Neutrophil (primary cell): ENCODE measurements at regions not wholly inside any gene's neighbourhood (a gene's known extent, or its start where the extent isn't known, plus 50 kb on each side); places are given as distances from the start of the nearest gene placed in this dataset.

Experiments
- H3K27ac ChIP-seq: fragments of 200-600 bp; sonication (generic); 2 replicates; pipeline ENCODE4 v1.5.1; 2016; ENCODE audit warnings: mild to moderate bottlenecking, moderate library complexity
- H3K27me3 ChIP-seq: fragments of 200-600 bp; sonication (generic); 2 replicates; pipeline ENCODE4 v1.6.0; 2016; ENCODE audit warnings: mild to moderate bottlenecking
- H3K36me3 ChIP-seq: fragments of 200-600 bp; sonication (generic); 2 replicates; pipeline ENCODE4 v1.5.1; 2017
- H3K4me1 ChIP-seq, 2 experiments: fragments of 200-600 bp in 1 of 2; sonication (generic) in 1 of 2; 1 replicate in 1 of 2; 2 replicates in 1 of 2; pipeline versions ENCODE4 v1.5.1 to v1.6.1; 2013 to 2016; ENCODE audit warnings: low read depth in 1 of 2, low read length in 1 of 2, mild to moderate bottlenecking in 1 of 2, moderate library complexity in 1 of 2; ENCODE audit not compliant: control insufficient read depth in 1 of 2, insufficient read depth in 1 of 2
- H3K4me3 ChIP-seq, 2 experiments: fragments of 200-600 bp in 1 of 2; sonication (generic) in 1 of 2; 1 replicate in 1 of 2; 2 replicates in 1 of 2; pipeline ENCODE4 v1.5.1; 2013 to 2016; ENCODE audit warnings: low read depth in 1 of 2, low read length in 1 of 2, mild to moderate bottlenecking in 1 of 2, moderate library complexity in 1 of 2
- H3K9me3 ChIP-seq: fragments of 200-600 bp; sonication (generic); 2 replicates; pipeline ENCODE4 v1.5.1; 2016
- TF ChIP-seq, protein P1 (sequence below): fragments of 200-600 bp; sonication (generic); IDR thresholded peaks from 2 replicates; pipeline ENCODE4 v1.5.1; 2016; ENCODE audit warnings: antibody characterized with exemption

DNA sequence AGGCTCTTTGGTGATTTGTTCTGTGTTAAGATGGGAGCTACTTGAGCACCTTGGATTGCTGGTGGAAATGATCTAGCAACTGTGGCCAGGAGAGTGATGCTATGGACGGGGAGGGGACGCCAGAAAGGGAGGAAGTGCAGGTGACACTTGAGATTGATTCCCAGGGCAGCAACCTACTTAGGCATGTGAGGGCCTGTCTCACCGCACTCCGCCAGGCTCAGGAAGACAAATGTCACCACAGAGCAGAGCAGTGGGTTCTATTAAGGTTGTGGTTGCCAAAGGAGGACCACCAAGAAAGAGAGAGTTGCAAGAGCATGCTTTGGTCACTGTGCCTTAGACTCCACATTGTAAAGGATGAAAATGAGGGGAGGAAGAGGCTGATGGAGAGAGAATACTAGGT lies 404.3 kb downstream of the IRX1 start:
- Histone ChIP-seq H3K9me3 (no peaks in the 10 kb centered on the region), H3K4me1 (peaks cover 0 to 3% of the 10 kb centered on the region in 2 experiments), H3K4me3 (no peak overlapping the region), H3K27me3 (no peaks in the 10 kb centered on the region), H3K27ac (no peak overlapping the region), H3K36me3 (no peaks in the 10 kb centered on the region)
- TF ChIP-seq, protein P1, sequence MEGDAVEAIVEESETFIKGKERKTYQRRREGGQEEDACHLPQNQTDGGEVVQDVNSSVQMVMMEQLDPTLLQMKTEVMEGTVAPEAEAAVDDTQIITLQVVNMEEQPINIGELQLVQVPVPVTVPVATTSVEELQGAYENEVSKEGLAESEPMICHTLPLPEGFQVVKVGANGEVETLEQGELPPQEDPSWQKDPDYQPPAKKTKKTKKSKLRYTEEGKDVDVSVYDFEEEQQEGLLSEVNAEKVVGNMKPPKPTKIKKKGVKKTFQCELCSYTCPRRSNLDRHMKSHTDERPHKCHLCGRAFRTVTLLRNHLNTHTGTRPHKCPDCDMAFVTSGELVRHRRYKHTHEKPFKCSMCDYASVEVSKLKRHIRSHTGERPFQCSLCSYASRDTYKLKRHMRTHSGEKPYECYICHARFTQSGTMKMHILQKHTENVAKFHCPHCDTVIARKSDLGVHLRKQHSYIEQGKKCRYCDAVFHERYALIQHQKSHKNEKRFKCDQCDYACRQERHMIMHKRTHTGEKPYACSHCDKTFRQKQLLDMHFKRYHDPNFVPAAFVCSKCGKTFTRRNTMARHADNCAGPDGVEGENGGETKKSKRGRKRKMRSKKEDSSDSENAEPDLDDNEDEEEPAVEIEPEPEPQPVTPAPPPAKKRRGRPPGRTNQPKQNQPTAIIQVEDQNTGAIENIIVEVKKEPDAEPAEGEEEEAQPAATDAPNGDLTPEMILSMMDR, result no peak

GRCh38 chr5:4001004-4001403 lies 405.4 kb downstream of the IRX1 start:
- Histone ChIP-seq H3K27me3 (no peaks in the 10 kb centered on the region), H3K27ac (no peak overlapping the region), H3K4me1 (no peaks in the 10 kb centered on the region), H3K4me3 (no peak overlapping the region), H3K9me3 (no peaks in the 10 kb centered on the region), H3K36me3 (no peaks in the 10 kb centered on the region)
- TF ChIP-seq, protein P1, result no peak

DNA sequence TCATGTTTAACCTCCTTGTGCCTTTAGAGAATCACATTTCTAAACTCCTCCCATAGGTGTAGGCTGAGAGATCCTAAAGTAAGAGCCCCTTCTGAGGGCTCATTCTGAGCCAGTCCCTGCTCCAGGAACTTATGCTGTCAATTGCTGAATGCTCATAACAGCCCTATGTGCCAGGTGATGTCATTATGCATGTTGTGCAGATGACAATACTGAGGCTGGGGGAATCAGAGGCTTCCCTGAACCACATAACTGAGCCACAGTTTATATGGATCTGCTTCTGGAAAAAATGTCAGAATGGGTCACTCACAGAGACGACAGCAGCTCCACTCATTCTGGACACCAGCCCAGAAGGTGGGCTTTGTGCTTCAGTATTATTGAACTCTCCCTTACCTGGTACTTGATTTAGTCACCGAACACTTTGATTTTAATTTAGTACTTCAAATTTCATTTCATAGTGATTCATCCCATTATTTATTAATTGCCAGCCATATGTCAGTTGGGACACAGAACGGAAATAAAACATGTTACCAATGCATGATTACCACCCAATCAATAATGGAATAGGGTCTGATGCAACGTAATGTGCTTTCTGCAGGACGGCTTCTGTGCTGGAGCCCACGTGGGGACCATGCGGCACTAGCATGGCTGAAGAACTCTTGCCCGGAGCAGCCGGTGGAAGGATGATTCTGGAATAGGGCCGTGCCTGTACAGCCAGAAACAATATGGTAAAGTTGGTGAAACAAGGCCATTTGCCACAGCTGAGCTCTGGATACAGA lies 406.3 kb downstream of the IRX1 start:
- no peak overlapping the region for H3K27ac ChIP-seq
- no peaks in the 10 kb centered on the region for H3K27me3 ChIP-seq
- no peak overlapping the region for H3K4me3 ChIP-seq
- H3K4me1 ChIP-seq, result no peaks in the 10 kb centered on the region
- H3K36me3 ChIP-seq, result no peaks in the 10 kb centered on the region
- TF ChIP-seq, protein P1, result no peak
- H3K9me3 ChIP-seq, result no peaks in the 10 kb centered on the region

DNA sequence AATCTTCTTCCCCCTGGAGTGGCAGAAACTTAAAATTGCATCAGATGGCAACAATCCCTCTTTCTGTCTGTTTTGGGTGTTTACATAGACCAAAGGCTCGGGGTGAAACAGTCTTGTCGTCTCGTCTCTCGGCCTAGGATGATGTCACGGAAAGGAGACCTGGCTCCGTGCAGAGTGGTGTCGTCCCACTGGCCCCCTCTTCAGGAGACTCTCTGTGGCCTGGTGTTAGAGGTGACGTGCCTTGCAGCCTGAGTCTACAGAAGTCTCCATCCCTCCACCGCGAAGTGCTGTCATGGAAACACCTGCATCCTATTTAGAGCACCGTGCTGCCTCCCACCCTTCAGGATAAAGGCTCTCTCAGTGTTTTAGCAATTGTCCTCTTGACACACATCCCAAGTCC lies 409.7 kb downstream of the IRX1 start:
- H3K27ac ChIP-seq, result no peak overlapping the region

GRCh38 chr5:4007001-4007400 lies 411.4 kb downstream of the IRX1 start:
- Histone ChIP-seq H3K27me3 (no peaks in the 10 kb centered on the region), H3K4me3 (no peak overlapping the region), H3K9me3 (no peaks in the 10 kb centered on the region), H3K36me3 (no peaks in the 10 kb centered on the region), H3K4me1 (no peaks in the 10 kb centered on the region), H3K27ac (no peak overlapping the region)
- TF ChIP-seq, protein P1, result no peak

More for the DNA sequence above, 409.7 kb downstream of the IRX1 start:
- no peaks in the 10 kb centered on the region for H3K36me3 ChIP-seq
- H3K9me3 ChIP-seq, result no peaks in the 10 kb centered on the region
- no peak overlapping the region for H3K4me3 ChIP-seq
- H3K27me3 ChIP-seq, result no peaks in the 10 kb centered on the region
- H3K4me1 ChIP-seq, result no peaks in the 10 kb centered on the region
- TF ChIP-seq, protein P1, result no peak
